Loucy (cell line): ENCODE measurements at regions not wholly inside any gene's neighbourhood (a gene's known extent, or its start where the extent isn't known, plus 50 kb on each side); places are given as distances from the start of the nearest gene placed in this dataset.
"Not testable (repeated sequence)": the region's sequence is repeated elsewhere in the genome, so short reads cannot be mapped to it uniquely, and the experiment has no call there.

Source experiments
- H2AFZ ChIP-seq: fragments of 200-600 bp; sonication (generic); 2 replicates; pipeline ENCODE4 v1.6.0; 2016; ENCODE audit warnings: antibody characterized with exemption, mild to moderate bottlenecking, low read length, moderate library complexity
- H3F3A ChIP-seq: fragments of 200-600 bp; 2 replicates; pipeline ENCODE4 v1.6.0; 2016; ENCODE audit warnings: antibody characterized with exemption, low read depth, mild to moderate bottlenecking
- H3K27me3 ChIP-seq: fragments of 200-600 bp; sonication (generic); 2 replicates; pipeline ENCODE4 v1.6.1; 2014; ENCODE audit warnings: low read length, mild to moderate bottlenecking; ENCODE audit not compliant: insufficient read depth, poor library complexity, severe bottlenecking
- H3K36me3 ChIP-seq: fragments of 200-600 bp; sonication (generic); 2 replicates; pipeline ENCODE4 v1.6.1; 2016; ENCODE audit warnings: low read length; ENCODE audit not compliant: insufficient read depth
- H3K4me1 ChIP-seq: fragments of 200-600 bp; sonication (generic); 2 replicates; pipeline ENCODE4 v1.5.1; 2014; ENCODE audit warnings: low read length, mild to moderate bottlenecking; ENCODE audit not compliant: insufficient read depth, poor library complexity, severe bottlenecking
- H3K4me2 ChIP-seq: fragments of 200-600 bp; sonication (generic); 2 replicates; pipeline ENCODE4 v1.6.0; 2014; ENCODE audit warnings: antibody characterized with exemption, low read length, low read depth, mild to moderate bottlenecking; ENCODE audit not compliant: poor library complexity, severe bottlenecking
- H3K4me3 ChIP-seq: fragments of 200-600 bp; sonication (generic); 2 replicates; pipeline ENCODE4 v1.5.1; 2014; ENCODE audit warnings: low read length, mild to moderate bottlenecking, mixed read lengths; ENCODE audit not compliant: poor library complexity, severe bottlenecking
- H3K79me2 ChIP-seq: fragments of 200-600 bp; sonication (generic); 2 replicates; pipeline ENCODE4 v1.6.1; 2014; ENCODE audit warnings: low read length; ENCODE audit not compliant: insufficient read depth
- H3K9ac ChIP-seq: fragments of 200-600 bp; sonication (generic); 2 replicates; pipeline ENCODE4 v1.6.0; 2014; ENCODE audit warnings: mild to moderate bottlenecking, low read depth, low read length, moderate library complexity; ENCODE audit not compliant: poor library complexity, severe bottlenecking
- H3K9me2 ChIP-seq: fragments of 200-600 bp; sonication (generic); replicated peaks from 2 replicates; pipeline ENCODE4 v1.6.1; 2016; ENCODE audit warnings: low read depth, low read length, mixed read lengths
- H3K9me3 ChIP-seq: fragments of 200-600 bp; sonication (generic); 2 replicates; pipeline ENCODE4 v1.6.1; 2014; ENCODE audit warnings: mild to moderate bottlenecking, antibody characterized with exemption, low read length, low read depth; ENCODE audit not compliant: insufficient read depth
- H4K20me1 ChIP-seq: fragments of 200-600 bp; sonication (generic); 2 replicates; pipeline ENCODE4 v1.6.0; 2014; ENCODE audit warnings: antibody characterized with exemption, low read length, mild to moderate bottlenecking; ENCODE audit not compliant: insufficient read depth, poor library complexity, severe bottlenecking
- CTCF ChIP-seq: fragments of 200-600 bp; sonication (generic); conservative IDR thresholded peaks from 2 replicates; pipeline ENCODE4 v1.5.1; 2014; ENCODE audit warnings: mild to moderate bottlenecking, antibody characterized with exemption, low read length
- EZH2phosphoT487 ChIP-seq: fragments of 200-600 bp; IDR thresholded peaks from 2 replicates; pipeline ENCODE4 v1.6.1; 2018; ENCODE audit warnings: antibody characterized with exemption, mild to moderate bottlenecking, moderate library complexity, borderline replicate concordance

GRCh38 chr14:105940534-105941225 lies 414.3 kb downstream of the TMEM121 start:
- H3K36me3 ChIP-seq = no peaks in the 10 kb centered on the region
- no peak for TF ChIP-seq CTCF
- no peak for TF ChIP-seq EZH2phosphoT487
- H4K20me1 ChIP-seq = no peaks in the 10 kb centered on the region
- no peaks in the 10 kb centered on the region for H3F3A ChIP-seq
- no peaks in the 10 kb centered on the region for H3K9me2 ChIP-seq
- no peak overlapping the region for H3K4me3 ChIP-seq
- H3K4me1 ChIP-seq = no peaks in the 10 kb centered on the region
- no peak overlapping the region for H3K4me2 ChIP-seq
- no peak overlapping the region for H2AFZ ChIP-seq
- no peak overlapping the region for H3K9ac ChIP-seq
- H3K79me2 ChIP-seq = no peaks in the 10 kb centered on the region
- no peaks in the 10 kb centered on the region for H3K9me3 ChIP-seq
- no peaks in the 10 kb centered on the region for H3K27me3 ChIP-seq

- H3K9ac ChIP-seq = no peak overlapping the region
- no peak overlapping the region for H3K4me3 ChIP-seq
- no peaks in the 10 kb centered on the region for H3K9me3 ChIP-seq
These were observed 415.1 kb downstream of the TMEM121 start for GRCh38 chr14:105941226-105942166.

GRCh38 chr14:105942725-105943124 lies 416.3 kb downstream of the TMEM121 start:
- H3K27me3 ChIP-seq, H3K4me1 ChIP-seq, H3K9me3 ChIP-seq: not testable (repeated sequence)

More at GRCh38 chr14:105941226-105942166, 415.1 kb downstream of the TMEM121 start:
- Histone ChIP-seq H3K79me2 (no peaks in the 10 kb centered on the region), H3K9me2 (no peaks in the 10 kb centered on the region), H2AFZ (no peak overlapping the region), H3K4me1 (no peaks in the 10 kb centered on the region), H4K20me1 (no peaks in the 10 kb centered on the region), H3K27me3 (no peaks in the 10 kb centered on the region), H3K4me2 (no peak overlapping the region), H3K36me3 (no peaks in the 10 kb centered on the region), H3F3A (no peaks in the 10 kb centered on the region)
- TF ChIP-seq EZH2phosphoT487 = no peak
- TF ChIP-seq CTCF = no peak

More at GRCh38 chr14:105942725-105943124, 416.3 kb downstream of the TMEM121 start:
- not testable (repeated sequence) for H4K20me1 ChIP-seq, H3K4me2 ChIP-seq, H3K36me3 ChIP-seq, H3F3A ChIP-seq, H3K79me2 ChIP-seq, H3K4me3 ChIP-seq, H3K9me2 ChIP-seq, H3K9ac ChIP-seq, H2AFZ ChIP-seq
